Kidney (tissue), 13 donors: ENCODE measurements at regions not wholly inside any gene's neighbourhood (a gene's known extent, or its start where the extent isn't known, plus 50 kb on each side); places are given as distances from the start of the nearest gene placed in this dataset.

Source experiments
- DNase-seq, 5 donors: peaks; one replicate each; pipeline ENCODE4 v3.0.0-alpha.2; 2013 to 2020
- FAIRE-seq: peaks from 2 replicates; lab custom pipeline; 2012; peaks lifted over from hg19 to GRCh38; lab: Jason Lieb, UNC
- H3K27ac ChIP-seq, 2 donors: one replicate each; pipeline ENCODE4 v1.7.0; 2013; ENCODE audit warnings: low read depth in 2 of 2, low read length in 2 of 2, inconsistent platforms in 1 of 2
- H3K27me3 ChIP-seq: one replicate; pipeline ENCODE4 v1.7.1; 2013; ENCODE audit warnings: low read length, inconsistent platforms; ENCODE audit not compliant: control insufficient read depth, insufficient read depth
- H3K36me3 ChIP-seq, 3 donors: one replicate each; pipeline versions ENCODE4 v1.7.0 to v1.7.1; 2013; ENCODE audit warnings: low read length in 3 of 3, control low read depth in 1 of 3, inconsistent platforms in 1 of 3; ENCODE audit not compliant: insufficient read depth in 3 of 3, control insufficient read depth in 2 of 3
- H3K4me1 ChIP-seq, 3 donors: one replicate each; pipeline versions ENCODE4 v1.7.0 to v1.7.1; 2013; ENCODE audit warnings: low read length in 3 of 3, inconsistent platforms in 1 of 3, low read depth in 1 of 3; ENCODE audit not compliant: control insufficient read depth in 2 of 3, insufficient read depth in 2 of 3
- H3K4me3 ChIP-seq, 3 donors: one replicate each; pipeline versions ENCODE4 v1.7.0 to v1.8.1; 2013; ENCODE audit warnings: low read length in 3 of 3, control low read depth in 1 of 3, inconsistent platforms in 1 of 3
- H3K9ac ChIP-seq, 3 donors: one replicate each; pipeline versions ENCODE4 v1.7.0 to v1.7.1; 2013; ENCODE audit warnings: low read length in 3 of 3, control low read depth in 1 of 3, inconsistent platforms in 1 of 3
- H3K9me3 ChIP-seq, 3 donors: one replicate each; pipeline versions ENCODE4 v1.7.0 to v1.7.1; 2013; ENCODE audit warnings: low read length in 3 of 3, control low read depth in 1 of 3, inconsistent platforms in 1 of 3; ENCODE audit not compliant: control insufficient read depth in 2 of 3, insufficient read depth in 1 of 3
- intact Hi-C: fragments of 100-400 bp; cut with DNase I; formaldehyde crosslinking; loops from one replicate; pipeline ENCODE4 v1.11.1; 2022
- TF ChIP-seq, protein P1 (sequence below): IDR thresholded peaks from 3 replicates; pipeline ENCODE4 v1.5.1; 2012; ENCODE audit warnings: mild to moderate bottlenecking, moderate library complexity, borderline replicate concordance; ENCODE audit not compliant: insufficient read depth; ENCODE audit errors: extremely low read depth
- donor health status: control.
- donor health status: control.
- donor health status: control.
- donor health status: control.
- donor health status: control.
- donor health status: DM: yes; HTN: yes; CAD: no.
- donor health status: Normal renal cell carcinoma (clear cell type).

GRCh38 chr13:105918842-105919741 lies 616.4 kb downstream of the EFNB2 start:
- H3K9ac ChIP-seq, result no peak overlapping the region
- H3K27me3 ChIP-seq, result no peaks in the 10 kb centered on the region
- H3K27ac ChIP-seq, result no peak overlapping the region
- DNase-seq (peak in 2 of 5 donors; percentile 26 to 37), FAIRE-seq (no peak)
- no peaks in the 10 kb centered on the region for H3K4me1 ChIP-seq
- no peaks in the 10 kb centered on the region for H3K9me3 ChIP-seq
- no peaks in the 10 kb centered on the region for H3K36me3 ChIP-seq
- intact Hi-C loops, result no loop called here
- TF ChIP-seq, protein P1, sequence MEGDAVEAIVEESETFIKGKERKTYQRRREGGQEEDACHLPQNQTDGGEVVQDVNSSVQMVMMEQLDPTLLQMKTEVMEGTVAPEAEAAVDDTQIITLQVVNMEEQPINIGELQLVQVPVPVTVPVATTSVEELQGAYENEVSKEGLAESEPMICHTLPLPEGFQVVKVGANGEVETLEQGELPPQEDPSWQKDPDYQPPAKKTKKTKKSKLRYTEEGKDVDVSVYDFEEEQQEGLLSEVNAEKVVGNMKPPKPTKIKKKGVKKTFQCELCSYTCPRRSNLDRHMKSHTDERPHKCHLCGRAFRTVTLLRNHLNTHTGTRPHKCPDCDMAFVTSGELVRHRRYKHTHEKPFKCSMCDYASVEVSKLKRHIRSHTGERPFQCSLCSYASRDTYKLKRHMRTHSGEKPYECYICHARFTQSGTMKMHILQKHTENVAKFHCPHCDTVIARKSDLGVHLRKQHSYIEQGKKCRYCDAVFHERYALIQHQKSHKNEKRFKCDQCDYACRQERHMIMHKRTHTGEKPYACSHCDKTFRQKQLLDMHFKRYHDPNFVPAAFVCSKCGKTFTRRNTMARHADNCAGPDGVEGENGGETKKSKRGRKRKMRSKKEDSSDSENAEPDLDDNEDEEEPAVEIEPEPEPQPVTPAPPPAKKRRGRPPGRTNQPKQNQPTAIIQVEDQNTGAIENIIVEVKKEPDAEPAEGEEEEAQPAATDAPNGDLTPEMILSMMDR, result no peak
- H3K4me3 ChIP-seq, result no peak overlapping the region

- no peaks in the 10 kb centered on the region for H3K27me3 ChIP-seq
- no peak overlapping the region for H3K9ac ChIP-seq
- no peak overlapping the region for H3K4me3 ChIP-seq
- H3K27ac ChIP-seq, result no peak overlapping the region
- FAIRE-seq (no peak), DNase-seq (no peak)
- intact Hi-C loops, result no loop called here
- H3K36me3 ChIP-seq, result no peaks in the 10 kb centered on the region
- no peaks in the 10 kb centered on the region for H3K9me3 ChIP-seq
- H3K4me1 ChIP-seq, result no peaks in the 10 kb centered on the region
- TF ChIP-seq, protein P1, result no peak
Measured at GRCh38 chr13:105915146-105915850, 620.2 kb downstream of the EFNB2 start.

DNA sequence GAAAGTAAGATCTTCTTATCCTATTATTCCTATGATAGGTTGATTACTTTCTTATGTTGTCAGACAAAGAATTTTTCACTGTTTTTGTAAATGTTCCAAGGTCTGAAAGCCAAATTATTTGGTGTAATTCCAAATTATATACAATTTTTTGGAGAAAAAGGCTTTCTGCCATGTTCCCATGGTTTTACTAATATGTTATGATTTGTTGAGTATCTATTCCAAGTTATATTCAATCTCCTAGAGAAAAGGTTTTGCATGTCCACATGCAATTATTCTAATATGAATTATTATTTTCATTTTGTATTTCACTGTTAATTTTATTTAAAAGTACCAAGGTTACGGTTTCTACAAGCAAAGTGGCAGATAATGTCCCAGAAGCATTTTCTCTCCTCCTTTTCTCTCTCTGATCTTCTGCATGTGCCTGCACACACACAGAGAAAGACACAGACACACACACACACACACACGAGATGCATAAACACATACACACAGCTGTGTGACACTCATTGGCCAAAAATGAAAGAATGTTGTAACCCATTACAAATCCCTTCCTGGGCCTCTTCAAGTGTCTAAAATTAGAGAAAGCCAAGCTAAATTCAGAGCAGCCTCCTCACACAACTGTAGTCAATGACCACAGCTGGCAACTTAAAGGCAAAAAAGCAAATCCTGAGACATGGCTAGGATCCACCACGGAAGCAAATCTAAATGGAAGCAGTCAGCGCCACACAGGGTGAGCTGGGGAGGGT lies 621.0 kb downstream of the EFNB2 start:
- intact Hi-C loops, result no loop called here
- peak in 1 of 5 donors; percentile 36 for DNase-seq
- no peaks in the 10 kb centered on the region for H3K9me3 ChIP-seq
- TF ChIP-seq, protein P1, result no peak
- H3K27me3 ChIP-seq, result no peaks in the 10 kb centered on the region
- no peak overlapping the region for H3K27ac ChIP-seq
- no peak overlapping the region for H3K4me3 ChIP-seq
- no peaks in the 10 kb centered on the region for H3K4me1 ChIP-seq
- no peak overlapping the region for H3K9ac ChIP-seq
- FAIRE-seq, result no peak
- no peaks in the 10 kb centered on the region for H3K36me3 ChIP-seq
